Panc1 (cell line): ENCODE measurements at regions not wholly inside any gene's neighbourhood (a gene's known extent, or its start where the extent isn't known, plus 50 kb on each side); places are given as distances from the start of the nearest gene placed in this dataset.

Experiments used
- ATAC-seq: fragments of 200-7000 bp; cut with Tn5 transposase; 2 replicates; pipeline ENCODE4 v1.9.1; 2020; ENCODE audit warnings: mild to moderate bottlenecking, moderate library complexity
- BruUV-seq: library from RNA; stranded (reverse); fragments of 400-500 nt; replicated peaks from 2 replicates; lab custom pipeline; 2021; lab: Mats Ljungman, UMichigan
- CTCF ChIA-PET: fragments of 300-600 bp; sonication (Branson Sonifier 250); formaldehyde crosslinking; loops from one replicate; lab custom pipeline; 2022; ENCODE audit warnings: antibody characterized with exemption; lab: Charles Lee
- POLR2A ChIA-PET: fragments of 300-600 bp; sonication (Branson Sonifier 250); formaldehyde crosslinking; loops from one replicate; lab custom pipeline; 2022; ENCODE audit warnings: antibody characterized with exemption; lab: Charles Lee
- DNase-seq: peaks from one replicate; pipeline ENCODE4 v3.0.0-alpha.2; 2010; ENCODE audit warnings: low read depth, low spot score
- H3K27ac ChIP-seq: 2 replicates; pipeline ENCODE4 v1.5.1; 2011; ENCODE audit warnings: mild to moderate bottlenecking, low read length, inconsistent platforms
- H3K27me3 ChIP-seq: fragments of 200-500 bp; sonication (Bioruptor generic); 2 replicates; pipeline ENCODE4 v1.6.0; 2014; ENCODE audit warnings: low read length, inconsistent platforms; ENCODE audit not compliant: control insufficient read depth, insufficient read depth
- H3K36me3 ChIP-seq: fragments of 200-500 bp; sonication (Bioruptor generic); 2 replicates; pipeline ENCODE4 v1.5.1; 2014; ENCODE audit warnings: inconsistent platforms, mild to moderate bottlenecking, low read length, moderate library complexity; ENCODE audit not compliant: control insufficient read depth, insufficient read depth
- H3K4me1 ChIP-seq: 2 replicates; pipeline ENCODE4 v1.5.1; 2011; ENCODE audit warnings: inconsistent platforms, mild to moderate bottlenecking, low read length, moderate library complexity; ENCODE audit not compliant: control insufficient read depth, insufficient read depth
- H3K4me3 ChIP-seq, 2 experiments: 2 replicates each; pipeline ENCODE4 v1.5.1; 2011 to 2012; ENCODE audit warnings: low read depth in 2 of 2, low read length in 2 of 2, mild to moderate bottlenecking in 2 of 2, inconsistent platforms in 1 of 2, moderate library complexity in 1 of 2
- H3K9me3 ChIP-seq: fragments of 200-500 bp; sonication (Bioruptor generic); 2 replicates; pipeline ENCODE4 v1.5.1; 2014; ENCODE audit warnings: low read depth, mild to moderate bottlenecking, inconsistent platforms, low read length, moderate library complexity; ENCODE audit not compliant: control insufficient read depth, insufficient read depth
- CTCF ChIP-seq: fragments of 450-650 bp; IDR thresholded peaks from 2 replicates; pipeline ENCODE4 v1.5.1; 2017; ENCODE audit warnings: mild to moderate bottlenecking
- POLR2AphosphoS5 ChIP-seq: IDR thresholded peaks from 2 replicates; pipeline ENCODE4 v1.6.1; 2012; ENCODE audit warnings: mild to moderate bottlenecking, low read depth, low read length, moderate library complexity
- SIN3A ChIP-seq: IDR thresholded peaks from 2 replicates; pipeline ENCODE4 v1.6.1; 2012; ENCODE audit warnings: low read depth, mild to moderate bottlenecking, low read length, moderate library complexity, borderline replicate concordance; ENCODE audit not compliant: insufficient read depth
- TCF7L2 ChIP-seq: IDR thresholded peaks from 2 replicates; pipeline ENCODE4 v1.6.1; 2011; ENCODE audit warnings: mild to moderate bottlenecking, low read depth, low read length, inconsistent platforms
- in situ Hi-C: cut with HindIII; loops from 2 replicates; pipeline ENCODE4 v1.10.0; 2016; ENCODE audit warnings: low sequenced_read_pairs, low pct_unique_long_range_greater_than_20kb
- intact Hi-C: fragments of 100-400 bp; cut with micrococcal nuclease; formaldehyde crosslinking; loops from one replicate; pipeline ENCODE4 v1.10.0; 2022; ENCODE audit not compliant: unreplicated experiment
- TF ChIP-seq, protein P1 (sequence below), 2 experiments: IDR thresholded peaks; 2 replicates each; pipeline ENCODE4 v1.6.1; 2011 to 2012; ENCODE audit warnings: low read depth in 2 of 2, control low read depth in 1 of 2, low read length in 1 of 2, mild to moderate bottlenecking in 1 of 2, moderate library complexity in 1 of 2; ENCODE audit not compliant: insufficient read depth in 1 of 2

DNA sequence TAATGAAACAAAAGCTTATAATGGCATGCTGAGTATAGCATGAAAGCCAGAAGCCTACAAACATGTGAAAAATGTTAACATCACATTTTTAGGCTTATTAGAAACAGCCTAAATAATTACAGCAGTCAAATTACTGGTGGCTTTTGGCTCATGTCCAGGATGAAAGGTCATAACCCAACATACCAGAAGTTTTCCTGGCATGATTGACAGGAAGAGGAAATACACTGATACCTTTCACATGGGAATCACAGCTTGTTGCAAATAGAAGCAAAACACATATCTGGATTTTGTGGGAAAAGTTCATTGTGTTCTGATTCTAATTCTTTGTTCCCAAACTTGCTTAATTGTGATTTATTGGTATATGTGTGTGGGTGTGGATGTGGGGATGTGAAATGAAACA lies 393.5 kb upstream of the ARRDC4 start:
- Histone ChIP-seq H3K4me3 (no peak overlapping the region), H3K9me3 (no peaks in the 10 kb centered on the region), H3K36me3 (no peaks in the 10 kb centered on the region), H3K27ac (no peak overlapping the region), H3K27me3 (no peaks in the 10 kb centered on the region), H3K4me1 (no peaks in the 10 kb centered on the region)
- BruUV-seq: no TSS peak
- TF ChIP-seq CTCF (no peak), TCF7L2 (no peak), POLR2AphosphoS5 (no peak), SIN3A (no peak)
- TF ChIP-seq, protein P1, sequence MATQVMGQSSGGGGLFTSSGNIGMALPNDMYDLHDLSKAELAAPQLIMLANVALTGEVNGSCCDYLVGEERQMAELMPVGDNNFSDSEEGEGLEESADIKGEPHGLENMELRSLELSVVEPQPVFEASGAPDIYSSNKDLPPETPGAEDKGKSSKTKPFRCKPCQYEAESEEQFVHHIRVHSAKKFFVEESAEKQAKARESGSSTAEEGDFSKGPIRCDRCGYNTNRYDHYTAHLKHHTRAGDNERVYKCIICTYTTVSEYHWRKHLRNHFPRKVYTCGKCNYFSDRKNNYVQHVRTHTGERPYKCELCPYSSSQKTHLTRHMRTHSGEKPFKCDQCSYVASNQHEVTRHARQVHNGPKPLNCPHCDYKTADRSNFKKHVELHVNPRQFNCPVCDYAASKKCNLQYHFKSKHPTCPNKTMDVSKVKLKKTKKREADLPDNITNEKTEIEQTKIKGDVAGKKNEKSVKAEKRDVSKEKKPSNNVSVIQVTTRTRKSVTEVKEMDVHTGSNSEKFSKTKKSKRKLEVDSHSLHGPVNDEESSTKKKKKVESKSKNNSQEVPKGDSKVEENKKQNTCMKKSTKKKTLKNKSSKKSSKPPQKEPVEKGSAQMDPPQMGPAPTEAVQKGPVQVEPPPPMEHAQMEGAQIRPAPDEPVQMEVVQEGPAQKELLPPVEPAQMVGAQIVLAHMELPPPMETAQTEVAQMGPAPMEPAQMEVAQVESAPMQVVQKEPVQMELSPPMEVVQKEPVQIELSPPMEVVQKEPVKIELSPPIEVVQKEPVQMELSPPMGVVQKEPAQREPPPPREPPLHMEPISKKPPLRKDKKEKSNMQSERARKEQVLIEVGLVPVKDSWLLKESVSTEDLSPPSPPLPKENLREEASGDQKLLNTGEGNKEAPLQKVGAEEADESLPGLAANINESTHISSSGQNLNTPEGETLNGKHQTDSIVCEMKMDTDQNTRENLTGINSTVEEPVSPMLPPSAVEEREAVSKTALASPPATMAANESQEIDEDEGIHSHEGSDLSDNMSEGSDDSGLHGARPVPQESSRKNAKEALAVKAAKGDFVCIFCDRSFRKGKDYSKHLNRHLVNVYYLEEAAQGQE (IDR thresholded peaks at IDR 0.05; ENCODE audit: insufficient read depth in 1 of 2, low read depth in 2 of 2, low read length in 1 of 2): no peak
- DNase-seq (no peak), ATAC-seq (no peak)
- POLR2A ChIA-PET: no interaction called here
- in situ Hi-C loops (no loop called here), intact Hi-C loops (no loop called here)
- CTCF ChIA-PET: no interaction called here

DNA sequence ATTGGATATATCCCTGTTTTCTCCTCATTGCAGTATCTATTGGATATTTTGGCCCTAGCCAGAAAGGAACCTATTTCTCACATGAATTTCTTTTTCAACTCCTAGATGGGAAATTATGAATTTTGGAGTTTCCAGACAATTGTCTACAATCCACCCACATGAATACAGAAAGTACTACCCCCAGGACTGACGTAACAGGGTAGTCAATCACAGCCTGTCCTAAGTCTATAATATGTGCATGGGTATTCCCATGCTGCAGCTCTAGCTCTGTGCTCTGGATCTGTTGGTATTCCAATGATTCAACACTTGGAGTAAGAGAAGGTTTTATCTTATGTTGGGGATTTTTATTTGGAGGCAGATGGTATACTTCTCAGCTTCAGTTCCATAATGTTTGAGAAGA lies 393.1 kb upstream of the ARRDC4 start:
- Histone ChIP-seq H3K27ac (no peak overlapping the region), H3K9me3 (no peaks in the 10 kb centered on the region), H3K36me3 (no peaks in the 10 kb centered on the region), H3K4me3 (no peak overlapping the region), H3K27me3 (no peaks in the 10 kb centered on the region), H3K4me1 (no peaks in the 10 kb centered on the region)
- ATAC-seq: no peak
- ChIA-PET CTCF (no interaction called here), POLR2A (no interaction called here)
- DNase-seq: no peak
- intact Hi-C loops (no loop called here), in situ Hi-C loops (no loop called here)
- TF ChIP-seq, protein P1 (IDR thresholded peaks at IDR 0.05; ENCODE audit: insufficient read depth in 1 of 2, low read depth in 2 of 2, low read length in 1 of 2): no peak
- TF ChIP-seq TCF7L2: no peak
- no peak for TF ChIP-seq POLR2AphosphoS5
- TF ChIP-seq CTCF: no peak
- TF ChIP-seq SIN3A: no peak
- no TSS peak for BruUV-seq
